DMS114 treated with DMSO at 0.1 percent for 48 hours (cell line): ENCODE measurements at regions not wholly inside any gene's neighbourhood (a gene's known extent, or its start where the extent isn't known, plus 50 kb on each side); places are given as distances from the start of the nearest gene placed in this dataset.
"Not testable (repeated sequence)": the region's sequence is repeated elsewhere in the genome, so short reads cannot be mapped to it uniquely, and the experiment has no call there.

Experiments
- DNase-seq: peaks from one replicate; lab custom pipeline; 2025; ENCODE audit not compliant: unreplicated experiment; lab: John Stamatoyannopoulos, UW

- no peak for DNase-seq
Measured at GRCh38 chr16:76800196-76800595, 390.8 kb upstream of the MON1B start.

- no peak for DNase-seq
Measured at GRCh38 chr16:76801357-76801756, 389.6 kb upstream of the MON1B start.

GRCh38 chr16:76816475-76816874 is 374.5 kb upstream of the MON1B start:
- no peak for DNase-seq

GRCh38 chr16:76818606-76819181 is 372.3 kb upstream of the MON1B start:
- no peak for DNase-seq

- DNase-seq, result no peak
Measured at GRCh38 chr16:76819226-76819916, 371.6 kb upstream of the MON1B start.

GRCh38 chr16:76824221-76824620 is 366.8 kb upstream of the MON1B start:
- no peak for DNase-seq

- no peak for DNase-seq
Measured at GRCh38 chr16:76824791-76825190, 366.2 kb upstream of the MON1B start.

- DNase-seq, result no peak
Measured at GRCh38 chr16:76835339-76835738, 355.7 kb upstream of the MON1B start.

- no peak for DNase-seq
Measured at GRCh38 chr16:76835779-76836300, 355.1 kb upstream of the MON1B start.

- DNase-seq, result no peak
Measured at GRCh38 chr16:76837872-76838271, 353.1 kb upstream of the MON1B start.

GRCh38 chr16:76854234-76854633 is 336.8 kb upstream of the MON1B start:
- DNase-seq, result no peak

GRCh38 chr16:76856112-76856511 is 334.9 kb upstream of the MON1B start:
- no peak for DNase-seq

GRCh38 chr16:76857402-76857801 is 333.6 kb upstream of the MON1B start:
- DNase-seq, result no peak

- no peak for DNase-seq
Measured at GRCh38 chr16:76862901-76863300, 328.1 kb upstream of the MON1B start.

GRCh38 chr16:76866994-76867393 is 324.0 kb upstream of the MON1B start:
- no peak for DNase-seq

- DNase-seq, result no peak
Measured at GRCh38 chr16:76875898-76876297, 315.1 kb upstream of the MON1B start.

- no peak for DNase-seq
Measured at GRCh38 chr16:76879420-76879819, 311.6 kb upstream of the MON1B start.

- DNase-seq, result not testable (repeated sequence)
Measured at GRCh38 chr16:76880523-76880922, 310.5 kb upstream of the MON1B start.

GRCh38 chr16:76882105-76882504 is 308.9 kb upstream of the MON1B start:
- no peak for DNase-seq

- no peak for DNase-seq
Measured at GRCh38 chr16:76883076-76883475, 307.9 kb upstream of the MON1B start.

- no peak for DNase-seq
Measured at GRCh38 chr16:76885776-76886537, 305.0 kb upstream of the MON1B start.

- DNase-seq, result no peak
Measured at GRCh38 chr16:76897816-76898215, 293.2 kb upstream of the MON1B start.
